ENCODE measurements at regions not wholly inside any gene's neighbourhood (a gene's known extent, or its start where the extent isn't known, plus 50 kb on each side); places are given as distances from the start of the nearest gene placed in this dataset.

DNA sequence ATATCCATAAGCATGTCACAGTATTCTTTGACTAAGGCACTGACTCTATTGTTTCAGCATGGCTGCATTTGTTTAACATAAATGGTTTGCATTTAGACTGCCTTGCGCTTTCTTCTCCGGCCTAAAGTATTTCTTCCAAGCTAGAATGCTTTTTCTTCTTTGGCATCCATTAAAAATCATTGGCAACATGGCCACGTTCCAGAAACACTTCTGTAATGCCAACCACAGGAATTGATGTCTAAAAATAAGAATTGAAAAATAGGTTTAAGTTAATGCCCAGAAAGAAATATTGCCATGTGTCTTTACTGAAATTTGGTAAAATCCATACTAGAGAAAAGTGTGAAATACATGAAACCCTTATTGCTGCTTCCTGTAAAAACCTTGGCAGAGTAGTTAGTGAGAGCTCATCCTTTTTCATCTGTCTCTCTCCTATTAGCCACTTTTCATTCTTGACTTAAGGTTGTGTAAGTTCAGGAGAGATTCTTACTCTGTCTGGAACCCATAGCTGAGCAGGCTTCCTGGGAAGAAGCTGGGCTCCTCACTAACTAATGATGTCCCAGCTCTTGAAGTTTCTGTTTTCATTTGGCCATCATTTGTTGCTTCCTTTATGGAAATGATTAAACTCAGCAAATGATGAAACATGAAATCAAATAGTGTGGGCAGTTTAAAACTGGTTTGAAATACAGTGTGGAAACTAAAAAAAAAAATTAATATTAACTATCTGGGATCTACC is 58.2 kb upstream of the RPS23 start (continued):
- no peak for TF ChIP-seq ZSCAN29 (IDR thresholded peaks at IDR 0.05)

DNA sequence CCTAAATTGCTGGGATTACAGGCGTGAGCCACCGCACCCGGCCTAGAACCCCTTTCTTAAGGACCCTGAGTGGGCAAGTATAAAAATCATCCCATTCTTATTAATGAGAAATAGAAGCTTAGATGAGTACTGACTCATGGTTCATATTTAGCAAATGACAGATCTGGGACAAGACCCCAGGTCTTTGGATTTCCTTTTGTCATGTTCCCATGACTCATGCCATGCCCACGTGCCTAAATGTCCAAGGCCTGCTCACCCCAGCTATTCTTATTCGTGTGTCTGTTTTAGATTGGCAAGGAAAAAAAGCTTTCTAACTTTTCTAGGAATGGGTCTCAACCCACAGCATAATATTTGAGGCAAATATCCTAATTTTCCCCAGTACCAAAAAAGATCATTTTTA is 57.7 kb upstream of the RPS23 start:
- Histone ChIP-seq H3K36me3 (ENCODE audit: control insufficient read depth in 2 of 2, insufficient read depth in 2 of 2, low read length in 1 of 2) (no peaks in the 10 kb centered on the region), H3K79me2 (ENCODE audit: control insufficient read depth, insufficient read depth, low read length) (no peaks in the 10 kb centered on the region), H3K4me2 (ENCODE audit: control insufficient read depth, insufficient read depth) (no peak overlapping the region), H3K4me3 (no peak overlapping the region), H3K27ac (ENCODE audit: control insufficient read depth, insufficient read depth) (no peak overlapping the region), H3K27me3 (replicated peaks in 1 of 2; ENCODE audit: control insufficient read depth in 2 of 2, insufficient read depth in 2 of 2, low read length in 1 of 2) (no peaks in the 10 kb centered on the region), H2AFZ (ENCODE audit: control insufficient read depth, low read depth, low read length) (no peak overlapping the region), H3K4me1 (ENCODE audit: control insufficient read depth, insufficient read depth, low read length) (no peaks in the 10 kb centered on the region), H3K9ac (ENCODE audit: control insufficient read depth, insufficient read depth, low read length) (no peak overlapping the region), H4K20me1 (ENCODE audit: control insufficient read depth, insufficient read depth) (no peaks in the 10 kb centered on the region), H3K9me3 (replicated peaks; ENCODE audit: control insufficient read depth, insufficient read depth, low read length) (no peaks in the 10 kb centered on the region)
- TF ChIP-seq, protein P1, sequence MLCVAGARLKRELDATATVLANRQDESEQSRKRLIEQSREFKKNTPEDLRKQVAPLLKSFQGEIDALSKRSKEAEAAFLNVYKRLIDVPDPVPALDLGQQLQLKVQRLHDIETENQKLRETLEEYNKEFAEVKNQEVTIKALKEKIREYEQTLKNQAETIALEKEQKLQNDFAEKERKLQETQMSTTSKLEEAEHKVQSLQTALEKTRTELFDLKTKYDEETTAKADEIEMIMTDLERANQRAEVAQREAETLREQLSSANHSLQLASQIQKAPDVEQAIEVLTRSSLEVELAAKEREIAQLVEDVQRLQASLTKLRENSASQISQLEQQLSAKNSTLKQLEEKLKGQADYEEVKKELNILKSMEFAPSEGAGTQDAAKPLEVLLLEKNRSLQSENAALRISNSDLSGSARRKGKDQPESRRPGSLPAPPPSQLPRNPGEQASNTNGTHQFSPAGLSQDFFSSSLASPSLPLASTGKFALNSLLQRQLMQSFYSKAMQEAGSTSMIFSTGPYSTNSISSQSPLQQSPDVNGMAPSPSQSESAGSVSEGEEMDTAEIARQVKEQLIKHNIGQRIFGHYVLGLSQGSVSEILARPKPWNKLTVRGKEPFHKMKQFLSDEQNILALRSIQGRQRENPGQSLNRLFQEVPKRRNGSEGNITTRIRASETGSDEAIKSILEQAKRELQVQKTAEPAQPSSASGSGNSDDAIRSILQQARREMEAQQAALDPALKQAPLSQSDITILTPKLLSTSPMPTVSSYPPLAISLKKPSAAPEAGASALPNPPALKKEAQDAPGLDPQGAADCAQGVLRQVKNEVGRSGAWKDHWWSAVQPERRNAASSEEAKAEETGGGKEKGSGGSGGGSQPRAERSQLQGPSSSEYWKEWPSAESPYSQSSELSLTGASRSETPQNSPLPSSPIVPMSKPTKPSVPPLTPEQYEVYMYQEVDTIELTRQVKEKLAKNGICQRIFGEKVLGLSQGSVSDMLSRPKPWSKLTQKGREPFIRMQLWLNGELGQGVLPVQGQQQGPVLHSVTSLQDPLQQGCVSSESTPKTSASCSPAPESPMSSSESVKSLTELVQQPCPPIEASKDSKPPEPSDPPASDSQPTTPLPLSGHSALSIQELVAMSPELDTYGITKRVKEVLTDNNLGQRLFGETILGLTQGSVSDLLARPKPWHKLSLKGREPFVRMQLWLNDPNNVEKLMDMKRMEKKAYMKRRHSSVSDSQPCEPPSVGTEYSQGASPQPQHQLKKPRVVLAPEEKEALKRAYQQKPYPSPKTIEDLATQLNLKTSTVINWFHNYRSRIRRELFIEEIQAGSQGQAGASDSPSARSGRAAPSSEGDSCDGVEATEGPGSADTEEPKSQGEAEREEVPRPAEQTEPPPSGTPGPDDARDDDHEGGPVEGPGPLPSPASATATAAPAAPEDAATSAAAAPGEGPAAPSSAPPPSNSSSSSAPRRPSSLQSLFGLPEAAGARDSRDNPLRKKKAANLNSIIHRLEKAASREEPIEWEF (IDR thresholded peaks at IDR 0.05; ENCODE audit: insufficient replicate concordance, low read depth, low read length) = no peak
- TF ChIP-seq NFYA (IDR thresholded peaks at IDR 0.05; ENCODE audit: borderline replicate concordance, low read depth, low read length) (no peak), YY1 (IDR thresholded peaks at IDR 0.05; ENCODE audit: low read depth, low read length) (no peak)
- TF ChIP-seq, protein P2, sequence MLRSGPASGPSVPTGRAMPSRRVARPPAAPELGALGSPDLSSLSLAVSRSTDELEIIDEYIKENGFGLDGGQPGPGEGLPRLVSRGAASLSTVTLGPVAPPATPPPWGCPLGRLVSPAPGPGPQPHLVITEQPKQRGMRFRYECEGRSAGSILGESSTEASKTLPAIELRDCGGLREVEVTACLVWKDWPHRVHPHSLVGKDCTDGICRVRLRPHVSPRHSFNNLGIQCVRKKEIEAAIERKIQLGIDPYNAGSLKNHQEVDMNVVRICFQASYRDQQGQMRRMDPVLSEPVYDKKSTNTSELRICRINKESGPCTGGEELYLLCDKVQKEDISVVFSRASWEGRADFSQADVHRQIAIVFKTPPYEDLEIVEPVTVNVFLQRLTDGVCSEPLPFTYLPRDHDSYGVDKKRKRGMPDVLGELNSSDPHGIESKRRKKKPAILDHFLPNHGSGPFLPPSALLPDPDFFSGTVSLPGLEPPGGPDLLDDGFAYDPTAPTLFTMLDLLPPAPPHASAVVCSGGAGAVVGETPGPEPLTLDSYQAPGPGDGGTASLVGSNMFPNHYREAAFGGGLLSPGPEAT (IDR thresholded peaks at IDR 0.05; ENCODE audit: low read depth) = no peak
- ATAC-seq = no peak
- ChIA-PET RAD21 (ENCODE audit: unreplicated experiment) (no interaction called here), POLR2A (no interaction called here), SMC1A (ENCODE audit: uncharacterized antibody, unreplicated experiment) (no interaction called here), CTCF (interaction anchor here (1.1 to 1.5 kb wide), 2 partner anchors 17 to 24 kb away, joined by 3 to 5 read pairs; no protein-coding TSS in a partner anchor)
- no peak for DNase-seq (ENCODE audit: low read depth, low spot score)
- BruUV-seq (replicated peaks) = no TSS peak
- in situ Hi-C loops (cut with MboI) = no loop called here
- intact Hi-C loops (cut with micrococcal nuclease; ENCODE audit: unreplicated experiment) = no loop called here
- FAIRE-seq = no peak
- WGBS (ENCODE audit: insufficient coverage, insufficient replicate concordance, low lambda C conversion rate, missing lambda C conversion rate) = 44% methylated on average over 5 of the region's 5 CpGs

Data from GM12878 (cell line).